KBM-7 (cell line): ENCODE measurements at regions not wholly inside any gene's neighbourhood (a gene's known extent, or its start where the extent isn't known, plus 50 kb on each side); places are given as distances from the start of the nearest gene placed in this dataset.

Experiments used
- DNase-seq: peaks from one replicate; pipeline ENCODE4 v3.0.0-alpha.2; 2015
- in situ Hi-C: fragments of 300-500 bp; cut with MboI; formaldehyde crosslinking; loops from 2 replicates; pipeline ENCODE4 v1.14.3; 2020; ENCODE audit warnings: low sequenced_read_pairs, low pct_unique_long_range_greater_than_20kb, mixed read lengths

GRCh38 chr14:48430805-48431204, 755.4 kb upstream of the MDGA2 start:
- in situ Hi-C loops = no loop called here

GRCh38 chr14:48429512-48429911, 754.1 kb upstream of the MDGA2 start:
- in situ Hi-C loops = no loop called here
- no peak for DNase-seq

More at GRCh38 chr14:48430805-48431204, 755.4 kb upstream of the MDGA2 start:
- no peak for DNase-seq

GRCh38 chr14:48417715-48418500, 742.5 kb upstream of the MDGA2 start:
- in situ Hi-C loops = no loop called here
- no peak for DNase-seq

DNA sequence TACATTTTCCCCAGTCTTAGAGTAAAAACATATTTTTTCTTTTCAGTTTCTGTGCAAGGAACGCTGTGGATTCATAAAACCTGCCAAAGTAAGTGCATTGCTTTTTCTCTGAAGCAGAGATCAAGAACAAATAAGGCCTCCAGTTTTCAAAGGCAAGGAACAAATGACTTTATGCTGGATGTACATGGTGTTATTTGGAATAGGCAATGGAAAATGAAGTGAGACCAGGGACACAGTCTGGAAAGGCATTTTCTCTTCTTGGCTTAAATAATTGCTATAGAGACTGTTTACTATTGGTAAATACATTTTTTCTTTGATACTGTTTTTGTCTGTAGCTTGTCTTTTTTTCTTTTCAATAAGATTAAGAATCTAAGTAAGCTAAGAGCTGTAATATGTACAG, 725.9 kb upstream of the MDGA2 start:
- DNase-seq = no peak
- in situ Hi-C loops = no loop called here

GRCh38 chr14:48398675-48399282, 723.4 kb upstream of the MDGA2 start:
- peak; percentile 43 for DNase-seq
- in situ Hi-C loops = no loop called here

GRCh38 chr14:48391661-48392060, 716.3 kb upstream of the MDGA2 start:
- DNase-seq = no peak
- in situ Hi-C loops = no loop called here

GRCh38 chr14:48390346-48390745, 714.9 kb upstream of the MDGA2 start:
- in situ Hi-C loops = no loop called here
- no peak for DNase-seq

DNA sequence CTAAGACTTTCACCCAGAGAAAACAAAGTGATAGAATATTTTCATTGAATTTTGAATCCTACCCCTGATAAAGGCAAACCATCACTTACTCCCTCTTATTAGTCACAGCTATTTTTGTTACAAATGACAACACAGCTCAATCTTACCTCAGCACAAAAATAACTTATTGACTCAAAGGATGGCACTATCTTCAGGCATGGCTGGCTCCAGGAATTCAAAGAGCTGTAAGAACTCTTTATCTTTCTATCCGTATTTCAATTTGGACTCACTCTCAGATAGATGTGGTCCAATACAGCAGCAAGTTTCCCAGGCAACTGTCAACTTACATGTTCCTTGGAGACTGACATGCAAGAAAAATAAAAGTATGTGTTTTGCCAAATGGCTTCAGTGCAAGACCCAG, 709.4 kb upstream of the MDGA2 start:
- in situ Hi-C loops = no loop called here
- DNase-seq = no peak

DNA sequence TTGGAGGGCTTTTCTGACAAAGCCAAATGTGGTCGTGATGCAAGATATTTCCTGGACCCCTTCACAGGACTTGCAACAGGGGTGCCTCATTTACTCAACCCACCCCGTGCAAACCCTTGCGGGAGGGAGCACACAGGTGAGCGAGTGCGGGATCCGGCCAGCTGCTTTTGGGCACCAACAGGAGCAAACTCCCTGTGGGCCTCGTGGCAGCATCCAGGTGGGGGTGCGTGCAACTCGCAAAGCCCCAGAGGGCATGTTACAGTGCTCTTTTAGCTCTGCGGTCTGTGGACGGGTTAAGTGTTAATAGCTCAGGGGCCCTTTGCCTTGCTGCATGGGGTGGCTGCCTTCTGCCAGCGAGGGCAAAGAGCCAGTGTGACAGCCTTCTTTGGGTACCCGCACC, 707.6 kb upstream of the MDGA2 start:
- no peak for DNase-seq
- in situ Hi-C loops = no loop called here

DNA sequence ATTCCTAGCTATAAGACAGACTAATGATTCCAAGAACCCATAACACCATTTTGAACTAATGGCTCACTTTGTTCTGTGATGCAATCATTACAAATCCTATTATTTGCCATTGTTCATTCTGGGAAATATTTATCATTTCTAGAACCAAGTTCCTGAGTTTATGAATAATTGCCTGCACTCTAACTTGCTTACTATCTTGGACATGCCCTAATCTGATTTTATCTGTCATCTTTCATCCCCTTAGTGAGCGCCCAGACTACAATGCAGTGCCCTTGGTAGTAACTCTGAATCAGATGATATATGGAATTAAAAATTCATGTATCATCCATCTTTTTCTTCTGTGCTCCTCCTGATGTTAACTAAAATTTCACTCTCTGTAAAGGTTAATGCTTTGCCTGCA, 703.1 kb upstream of the MDGA2 start:
- in situ Hi-C loops = no loop called here
- DNase-seq = no peak

DNA sequence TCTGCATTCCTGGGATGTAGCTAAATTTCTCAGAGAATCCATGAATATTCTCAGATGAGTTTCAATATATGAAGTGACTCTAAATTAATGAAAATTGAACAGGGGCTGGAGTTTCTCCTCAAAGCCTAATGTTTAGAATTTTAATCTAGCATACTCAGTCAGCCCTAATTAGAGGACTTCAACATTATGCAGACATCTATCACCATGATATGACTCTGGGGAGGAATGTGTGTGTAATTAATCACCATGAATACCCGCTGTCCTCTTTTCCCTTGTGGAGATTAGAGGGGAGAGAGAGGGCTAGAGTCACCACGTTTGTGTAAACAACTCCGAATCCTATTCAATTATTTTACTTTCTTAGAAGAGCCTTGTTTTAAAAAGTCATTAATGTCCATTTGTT, 698.6 kb upstream of the MDGA2 start:
- in situ Hi-C loops = no loop called here
- DNase-seq = no peak

- DNase-seq = no peak
- in situ Hi-C loops = no loop called here
Measured at GRCh38 chr14:48350971-48351370, 675.6 kb upstream of the MDGA2 start.

DNA sequence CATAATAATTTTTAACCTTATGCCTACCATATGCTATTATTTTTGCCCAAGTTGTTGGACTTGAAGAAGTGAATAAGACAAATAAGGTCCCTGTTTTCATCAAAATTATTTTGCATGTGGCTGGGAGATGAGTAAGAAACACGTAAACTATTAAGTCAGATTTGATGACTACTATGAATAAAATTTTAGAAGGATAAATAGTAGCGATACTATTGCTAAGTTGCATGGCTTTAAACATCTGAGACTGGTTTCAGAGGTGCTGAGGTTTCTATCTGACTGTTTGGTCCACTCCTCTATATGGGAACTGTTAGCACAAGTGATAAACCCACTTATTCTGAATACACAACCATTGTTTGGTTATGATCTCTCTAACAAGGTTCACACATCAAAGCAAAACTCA, 674.3 kb upstream of the MDGA2 start:
- in situ Hi-C loops = no loop called here

GRCh38 chr14:48341069-48341468, 665.7 kb upstream of the MDGA2 start:
- in situ Hi-C loops = no loop called here

More for the DNA sequence above, 674.3 kb upstream of the MDGA2 start:
- no peak for DNase-seq

DNA sequence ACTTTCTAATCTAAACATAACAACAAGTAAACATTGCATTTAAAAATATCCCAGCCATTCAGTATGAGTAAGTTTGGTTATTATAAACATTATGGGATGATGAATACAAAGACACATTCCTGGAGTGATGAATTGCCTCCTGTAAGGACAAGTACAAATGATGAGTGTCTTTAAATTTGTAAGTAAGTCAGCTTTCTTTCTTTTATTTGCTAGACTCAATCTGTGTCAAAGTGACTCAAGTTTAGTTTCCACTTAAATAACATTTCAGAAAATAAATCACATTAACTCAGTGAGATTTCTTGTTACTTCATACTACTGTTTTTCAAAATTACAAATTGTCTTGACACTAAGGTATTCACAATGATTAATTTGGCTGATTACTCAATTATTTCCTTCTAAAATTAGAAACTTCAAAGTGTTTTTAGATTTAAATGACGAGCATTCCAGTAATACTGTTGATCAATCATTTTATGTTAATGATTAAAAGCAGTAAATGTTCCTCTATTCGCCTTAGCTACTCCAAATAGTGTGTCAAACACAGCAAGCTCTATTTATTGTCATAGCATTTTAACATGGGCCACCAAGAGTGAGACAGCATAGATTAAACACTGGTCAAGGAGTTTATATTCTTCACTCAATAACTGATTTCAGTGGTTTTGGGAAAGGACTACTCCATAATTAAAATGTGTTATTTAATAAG, 658.0 kb upstream of the MDGA2 start:
- in situ Hi-C loops = no loop called here
- no peak for DNase-seq

More at GRCh38 chr14:48341069-48341468, 665.7 kb upstream of the MDGA2 start:
- DNase-seq = no peak

- no peak for DNase-seq
- in situ Hi-C loops = no loop called here
Measured at GRCh38 chr14:48331421-48331820, 656.0 kb upstream of the MDGA2 start.

DNA sequence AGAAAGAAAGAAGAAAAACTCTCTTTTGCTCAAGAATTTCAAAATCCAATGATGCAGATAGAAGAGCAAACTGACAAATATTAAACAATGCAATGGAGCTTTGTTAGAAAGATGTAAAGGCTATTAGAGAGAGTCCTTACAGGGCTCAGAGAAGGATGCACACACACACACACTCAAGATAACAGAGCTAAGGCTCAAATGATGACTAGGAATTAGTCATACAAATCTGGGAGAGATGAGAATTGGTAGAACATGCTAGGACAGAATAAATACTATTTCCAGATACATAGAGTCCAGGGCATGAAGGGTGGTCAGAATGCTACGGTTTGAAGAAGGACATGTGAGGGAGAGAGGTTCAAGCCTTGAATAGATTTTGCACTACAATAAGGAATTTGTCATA, 650.1 kb upstream of the MDGA2 start:
- DNase-seq = no peak
- in situ Hi-C loops = no loop called here

- DNase-seq = no peak
- in situ Hi-C loops = no loop called here
Measured at GRCh38 chr14:48323665-48324064, 648.3 kb upstream of the MDGA2 start.

DNA sequence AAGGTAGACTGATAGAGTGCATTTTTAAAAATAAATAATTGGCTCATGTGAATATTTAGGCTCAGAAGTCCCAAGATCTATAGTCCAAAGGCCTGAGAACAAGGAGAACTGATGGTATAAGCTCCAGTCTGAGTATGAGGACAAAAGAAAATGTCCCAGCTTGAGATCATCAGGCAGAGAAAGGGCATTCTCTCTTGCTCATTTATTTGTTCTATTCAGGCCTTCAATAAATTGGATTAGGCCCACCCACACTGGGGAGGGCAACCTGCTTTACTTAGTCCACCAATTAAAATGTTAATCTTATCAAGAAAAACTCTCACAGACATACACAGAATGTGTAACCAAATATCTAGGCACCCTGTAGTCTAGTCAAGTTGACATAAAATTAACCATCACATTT, 644.4 kb upstream of the MDGA2 start:
- in situ Hi-C loops = no loop called here
- no peak for DNase-seq

- in situ Hi-C loops = no loop called here
- DNase-seq = no peak
Measured at GRCh38 chr14:48304729-48305128, 629.3 kb upstream of the MDGA2 start.
